ENCODE measurements at regions not wholly inside any gene's neighbourhood (a gene's known extent, or its start where the extent isn't known, plus 50 kb on each side); places are given as distances from the start of the nearest gene placed in this dataset.
"Not testable (repeated sequence)": the region's sequence is repeated elsewhere in the genome, so short reads cannot be mapped to it uniquely, and the experiment has no call there.

DNA sequence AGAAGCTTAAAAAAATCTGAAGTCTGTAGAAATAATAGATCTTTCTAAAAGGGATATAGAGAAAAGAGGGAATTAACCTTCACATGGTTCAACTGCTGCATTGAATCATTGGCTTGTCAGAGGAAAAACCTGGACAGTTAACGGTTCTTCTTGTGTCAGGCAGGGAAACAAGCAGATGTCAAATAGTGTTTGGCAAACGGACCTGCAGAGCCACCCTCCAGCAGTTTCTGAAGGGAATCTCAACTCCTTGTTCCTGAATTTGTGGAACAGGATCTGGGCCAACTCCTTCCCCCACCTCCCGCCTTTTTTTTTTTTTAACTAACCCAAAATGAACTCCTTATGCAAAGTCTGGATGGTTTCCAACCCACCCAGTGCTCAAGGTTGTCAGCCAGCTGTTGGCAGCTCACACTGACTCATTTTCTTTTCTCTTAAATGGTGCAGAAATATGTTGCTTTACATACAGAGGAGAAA is 187.3 kb downstream of the CAND1 start:
- peak; percentile 59 for DNase-seq (ENCODE audit: low spot score)

DNA sequence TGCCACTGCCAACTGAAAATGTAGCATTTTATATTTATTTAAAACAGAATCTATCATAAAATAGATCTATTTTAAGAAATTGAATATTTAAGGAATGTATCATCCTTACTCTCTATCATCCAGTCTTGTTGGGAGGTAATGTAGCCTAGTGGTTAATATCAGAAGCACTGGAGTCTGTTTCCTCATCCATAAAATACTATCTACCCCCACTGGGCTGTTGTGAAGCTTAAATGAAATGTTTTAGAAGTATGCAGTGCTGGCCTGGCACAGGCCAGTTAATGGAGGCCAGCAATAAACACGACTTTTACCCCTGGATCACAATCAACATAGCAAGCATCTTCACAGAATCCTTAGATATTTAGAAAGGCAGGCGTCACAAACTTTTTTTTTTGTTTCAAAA is 188.0 kb downstream of the CAND1 start:
- DNase-seq (ENCODE audit: low spot score), result peak; percentile 49

DNA sequence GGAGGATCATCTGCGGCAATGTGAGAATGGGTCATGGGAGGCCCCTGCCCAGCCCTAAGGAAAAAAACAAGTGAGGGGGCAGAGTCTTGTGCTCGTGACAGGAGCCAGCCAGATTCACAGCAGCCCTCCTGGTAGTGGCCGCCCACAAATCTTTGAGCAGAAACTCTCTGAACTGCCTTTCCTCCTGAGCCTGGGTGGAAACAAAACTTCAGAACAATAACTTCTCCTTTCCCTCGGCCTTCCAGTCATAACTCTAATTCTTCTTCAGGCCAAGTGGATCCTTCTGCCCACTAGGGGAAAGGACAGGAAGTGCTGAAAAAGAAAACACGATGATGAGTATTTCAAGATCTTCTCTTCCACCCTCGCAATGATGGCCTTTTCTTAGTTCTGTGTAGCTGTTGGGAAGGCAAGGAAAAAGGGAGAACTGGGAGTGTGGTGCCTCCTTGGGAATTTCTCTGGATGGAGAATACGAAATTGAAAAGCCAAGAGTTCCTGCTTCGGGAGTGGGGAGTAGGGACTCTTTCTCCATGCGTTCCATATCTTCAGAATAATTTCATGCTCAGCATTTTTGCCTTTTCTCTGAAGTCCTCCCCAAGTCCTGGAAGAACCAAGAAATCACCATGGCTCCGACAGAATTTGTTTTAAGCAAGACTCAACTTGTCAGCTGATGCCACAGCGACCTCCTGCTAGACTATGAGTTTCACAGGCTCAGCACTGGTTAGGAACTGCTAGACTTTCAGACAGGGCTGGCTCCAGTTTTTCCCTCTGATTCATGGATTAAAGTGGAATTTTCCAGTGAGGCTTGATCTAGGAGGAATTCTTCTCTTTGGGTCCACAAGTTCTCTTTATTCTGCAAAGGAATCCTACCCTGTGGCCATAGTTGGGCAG is 188.9 kb downstream of the CAND1 start:
- DNase-seq (ENCODE audit: low spot score), result peak; percentile 68

GRCh38 chr12:67459173-67459572 is 189.4 kb upstream of the DYRK2 start:
- DNase-seq (ENCODE audit: low spot score), result no peak

DNA sequence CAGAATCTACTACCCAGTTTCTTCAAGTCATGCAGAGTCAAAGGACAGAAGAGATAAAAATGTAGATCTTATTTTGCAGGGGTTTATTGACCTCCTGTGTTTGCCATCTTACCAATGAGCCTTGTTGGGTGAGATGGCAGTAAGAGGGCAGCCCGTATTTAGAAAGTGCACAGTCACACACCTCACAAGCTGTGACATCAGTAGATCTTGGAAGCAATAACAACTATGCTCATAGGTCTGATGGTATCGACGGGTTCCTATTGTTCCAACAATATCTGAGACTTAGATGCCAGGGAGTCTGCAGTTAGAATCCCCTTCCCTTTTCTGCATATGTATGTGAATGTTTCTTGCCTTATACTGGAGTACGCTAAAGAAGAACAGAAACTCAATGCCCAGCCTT is 189.0 kb upstream of the DYRK2 start:
- no peak for DNase-seq (ENCODE audit: low spot score)

- no peak for DNase-seq (ENCODE audit: low spot score)
These were observed 188.2 kb upstream of the DYRK2 start for GRCh38 chr12:67460388-67460787.

- DNase-seq (ENCODE audit: low spot score), result no peak
These were observed 179.8 kb upstream of the DYRK2 start for GRCh38 chr12:67468549-67469245.

DNA sequence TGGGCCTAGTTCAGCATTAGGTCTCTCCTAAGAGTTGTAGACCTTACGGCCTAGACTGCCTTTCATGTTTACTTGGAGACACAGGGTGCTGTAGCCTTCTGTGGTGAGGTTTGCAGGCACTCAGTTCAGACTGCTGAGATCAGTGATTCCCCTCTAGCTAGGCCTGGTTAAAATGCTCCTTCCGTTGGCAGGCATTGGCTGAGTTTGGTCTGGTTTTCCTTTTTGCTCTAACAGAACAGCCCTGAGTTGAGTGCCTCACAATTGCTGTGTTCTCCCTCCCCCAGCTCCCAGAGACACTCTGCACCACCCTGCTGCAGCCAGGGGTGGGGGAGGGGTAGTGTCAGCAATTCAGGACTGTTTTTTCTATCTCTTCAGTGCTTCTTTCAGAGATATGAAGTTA is 178.9 kb upstream of the DYRK2 start:
- DNase-seq (ENCODE audit: low spot score), result no peak

DNA sequence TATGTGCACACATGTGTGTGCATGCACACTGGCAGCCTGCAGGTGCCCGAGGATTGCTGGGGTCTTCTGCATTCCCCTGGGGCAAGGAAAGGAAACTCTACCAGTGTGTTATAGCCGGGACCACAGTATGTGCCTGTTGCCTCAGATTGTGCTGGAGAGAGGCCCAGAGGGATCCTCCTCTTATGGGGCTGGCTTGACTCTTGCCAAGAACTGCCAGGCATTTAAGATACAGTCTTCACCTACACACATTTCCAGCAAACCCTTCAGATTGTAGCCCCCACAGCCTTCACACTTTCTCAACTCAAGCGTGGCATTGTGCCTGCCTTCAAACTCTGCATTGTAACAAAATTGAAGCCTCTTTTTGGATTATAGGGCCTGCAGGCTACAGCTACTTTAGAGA is 176.7 kb upstream of the DYRK2 start:
- no peak for DNase-seq (ENCODE audit: low spot score)

DNA sequence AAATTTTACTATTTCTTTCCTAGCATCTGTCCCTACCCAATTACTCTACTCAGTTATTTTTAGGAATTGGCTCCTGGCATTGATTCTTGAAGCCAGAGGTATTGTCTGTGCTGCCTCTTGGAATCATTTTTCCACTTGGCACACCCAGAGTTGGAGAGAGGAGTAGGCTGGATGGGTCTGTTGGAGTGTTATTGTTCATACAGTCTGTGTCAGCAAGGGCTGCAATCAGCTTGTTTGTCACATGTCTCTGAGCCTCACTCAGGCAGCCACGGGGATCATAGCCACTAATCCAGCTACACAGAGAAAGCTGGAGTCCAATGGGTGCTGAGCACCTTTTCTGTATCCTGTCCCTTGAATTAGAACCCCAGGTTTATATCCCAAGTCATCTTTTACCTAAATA is 176.0 kb upstream of the DYRK2 start:
- no peak for DNase-seq (ENCODE audit: low spot score)

DNA sequence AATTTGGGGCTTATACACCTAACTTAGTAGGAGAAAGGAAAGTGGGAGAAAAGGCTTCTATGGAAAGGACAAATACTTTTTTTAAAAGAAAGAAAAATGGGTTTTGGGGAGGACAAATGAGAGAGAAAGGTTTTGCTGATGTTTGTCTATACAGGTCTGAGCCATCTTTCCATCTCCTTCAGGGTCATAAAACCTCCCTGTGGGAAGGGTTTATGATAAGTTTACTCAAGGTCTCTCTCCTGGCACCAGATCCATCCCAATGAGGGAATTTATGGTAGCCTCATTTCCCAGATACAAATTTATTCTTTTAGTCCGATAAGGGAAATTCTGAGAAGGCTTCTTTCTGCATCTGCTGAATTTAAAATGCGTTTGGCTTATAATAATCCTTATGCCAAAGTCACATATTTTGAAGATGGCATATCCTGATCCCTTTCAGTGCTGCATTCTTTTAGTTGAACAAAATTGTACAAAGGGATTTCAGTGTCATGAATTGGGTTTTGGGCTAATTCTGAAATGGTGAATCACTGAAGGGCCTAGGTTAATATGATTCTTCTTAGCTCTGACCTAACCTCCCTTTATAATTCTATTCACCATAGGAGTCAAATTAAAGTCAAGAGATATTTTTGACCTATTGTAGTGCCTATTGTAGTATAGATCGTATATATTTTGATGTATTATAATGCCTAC is 173.5 kb upstream of the DYRK2 start:
- peak; percentile 29 for DNase-seq (ENCODE audit: low spot score)

GRCh38 chr12:67475725-67476124 is 172.8 kb upstream of the DYRK2 start:
- DNase-seq (ENCODE audit: low spot score), result no peak

- no peak for DNase-seq (ENCODE audit: low spot score)
These were observed 170.8 kb upstream of the DYRK2 start for GRCh38 chr12:67477681-67478265.

DNA sequence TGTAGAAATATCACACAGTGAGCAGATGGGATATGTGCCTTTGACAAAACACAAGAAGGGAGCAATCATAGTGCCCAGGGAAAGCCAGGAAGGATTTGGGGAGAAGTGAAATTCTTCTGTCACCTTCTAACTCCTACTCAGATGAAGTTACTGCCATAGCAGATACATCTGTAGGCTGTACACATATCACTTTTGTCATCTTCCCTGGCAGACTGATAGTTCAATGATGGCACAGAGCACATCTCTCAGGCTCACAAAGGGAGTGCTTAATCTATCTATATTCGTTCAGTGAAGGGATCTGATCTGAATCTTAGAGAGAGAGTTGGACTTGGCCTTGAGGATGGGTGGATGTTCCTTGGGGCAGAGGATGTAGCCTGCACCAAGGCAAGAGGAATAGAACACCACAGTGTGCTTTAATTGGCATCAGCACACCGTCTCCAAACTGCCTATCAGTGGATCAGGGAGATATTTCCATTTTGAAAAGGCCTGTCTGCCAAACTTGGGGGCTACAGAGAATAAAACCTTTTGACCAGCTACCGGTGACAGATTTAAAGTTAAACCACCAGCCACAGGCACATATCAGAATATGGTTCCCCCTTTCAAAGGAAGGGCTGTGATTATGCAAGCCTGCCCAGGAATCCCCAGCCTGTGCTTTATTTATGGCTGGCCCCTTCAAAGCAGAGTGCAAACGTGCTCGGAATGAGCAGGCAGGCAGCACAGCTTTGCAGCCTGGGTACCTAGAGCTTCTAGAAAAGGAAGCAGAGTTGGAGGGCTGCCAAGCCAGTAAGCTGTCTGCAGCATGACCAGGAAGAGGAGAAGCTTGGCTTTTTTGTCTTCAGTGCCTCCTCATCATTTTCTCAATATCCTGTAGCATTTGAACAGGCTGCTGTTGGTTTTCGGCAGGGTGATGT is 165.5 kb upstream of the DYRK2 start:
- peak; percentile 12 for DNase-seq (ENCODE audit: low spot score)

DNA sequence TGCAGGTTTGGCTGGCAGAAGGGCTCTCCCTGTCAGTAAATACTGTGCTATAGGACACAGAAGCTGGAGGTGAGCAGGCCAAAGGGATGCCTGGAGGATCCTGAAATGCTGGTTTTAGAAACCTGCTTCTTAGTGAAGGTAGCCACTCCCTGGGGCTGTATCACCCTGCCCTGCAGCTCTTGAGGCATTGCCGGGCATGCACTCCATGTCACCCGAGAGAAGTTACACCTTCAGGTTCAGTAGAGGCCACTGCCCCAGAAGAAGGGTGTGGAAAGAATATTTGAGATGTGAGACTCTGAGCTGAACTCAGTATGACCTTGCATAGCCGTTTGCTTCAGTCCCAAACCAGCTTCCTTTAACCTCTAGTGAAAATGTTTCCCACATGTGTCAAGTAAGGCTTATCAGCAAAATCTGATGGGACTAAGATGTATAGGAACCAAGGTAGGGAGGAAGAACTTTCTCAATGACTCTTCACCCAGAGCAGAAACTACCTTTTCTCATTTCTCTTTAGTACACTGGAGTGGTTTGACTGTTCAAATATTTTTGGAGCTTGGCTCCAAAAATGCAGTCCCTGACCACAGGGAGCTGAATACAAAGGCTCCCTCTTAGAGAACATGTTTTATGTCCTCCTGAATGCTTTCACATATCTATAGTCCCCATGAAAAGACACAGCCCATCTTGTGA is 164.5 kb upstream of the DYRK2 start:
- no peak for DNase-seq (ENCODE audit: low spot score)

- DNase-seq (ENCODE audit: low spot score), result no peak
These were observed 163.6 kb upstream of the DYRK2 start for GRCh38 chr12:67484791-67485480.

- DNase-seq (ENCODE audit: low spot score), result no peak
These were observed 161.9 kb upstream of the DYRK2 start for GRCh38 chr12:67486671-67487070.

DNA sequence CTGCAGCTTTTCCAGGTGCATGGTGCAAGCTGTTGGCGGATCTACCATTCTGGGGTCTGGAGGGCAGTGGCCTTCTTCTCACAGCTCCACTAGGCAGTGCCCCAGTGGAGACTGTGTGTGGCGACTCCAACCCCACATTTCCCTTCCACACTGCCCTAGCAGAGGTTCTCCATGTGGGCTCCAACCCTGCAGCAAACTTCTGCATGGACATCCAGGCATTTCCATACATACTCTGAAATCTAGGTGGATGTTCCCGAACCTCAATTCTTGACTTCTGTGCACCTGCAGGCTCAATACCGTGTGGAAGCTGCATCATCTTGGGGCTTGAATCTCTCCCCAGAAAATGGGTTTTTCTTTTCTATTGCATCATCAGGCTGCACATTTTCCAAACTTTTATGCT is 160.2 kb upstream of the DYRK2 start:
- not testable (repeated sequence) for DNase-seq (ENCODE audit: low spot score)

DNA sequence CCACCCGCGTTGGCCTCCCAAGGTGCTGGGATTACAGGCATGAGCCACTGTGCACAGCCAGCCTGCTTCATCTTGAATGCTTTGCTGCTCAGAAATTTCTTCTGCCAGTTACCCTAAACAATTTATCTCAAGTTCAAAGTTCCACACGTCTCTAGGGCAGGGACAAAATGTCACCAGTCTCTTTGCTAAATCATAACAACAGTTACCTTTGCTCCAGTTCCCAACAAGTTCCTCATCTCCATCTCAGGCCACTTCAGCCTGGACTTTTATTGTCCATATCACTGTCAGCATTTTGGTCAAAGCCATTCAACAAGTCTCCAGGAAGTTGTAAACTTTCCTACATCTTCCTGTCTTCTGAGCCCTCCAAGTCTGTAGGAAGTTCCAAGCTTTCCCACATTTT is 159.5 kb upstream of the DYRK2 start:
- DNase-seq (ENCODE audit: low spot score), result no peak

GRCh38 chr12:67496581-67496980 is 152.0 kb upstream of the DYRK2 start:
- no peak for DNase-seq (ENCODE audit: low spot score)

All from GM03348 (cell line).